Endothelial cell of umbilical vein (primary cell): ENCODE measurements at regions not wholly inside any gene's neighbourhood (a gene's known extent, or its start where the extent isn't known, plus 50 kb on each side); places are given as distances from the start of the nearest gene placed in this dataset.

ENCODE experiments used
- BruUV-seq: library from RNA; stranded (reverse); fragments of 400-500 nt; replicated peaks from 2 replicates; lab custom pipeline; 2021; lab: Mats Ljungman, UMichigan
- CTCF ChIA-PET: fragments of 300-600, 350-600 bp; sonication (Branson Sonifier 250); formaldehyde crosslinking; loops from one replicate; lab custom pipeline; 2021; ENCODE audit warnings: antibody characterized with exemption, inconsistent platforms; lab: Charles Lee
- POLR2A ChIA-PET: fragments of 300-600, 350-600 bp; sonication (Branson Sonifier 250); formaldehyde crosslinking; loops from one replicate; lab custom pipeline; 2021; ENCODE audit warnings: antibody characterized with exemption, inconsistent platforms; lab: Charles Lee
- DNase-seq: peaks from one replicate; pipeline ENCODE4 v3.0.0-alpha.2; 2011; ENCODE audit warnings: low read depth, low spot score
- FAIRE-seq: peaks from 2 replicates; lab custom pipeline; 2011; peaks lifted over from hg19 to GRCh38; lab: Jason Lieb, UNC
- H2AFZ ChIP-seq: 2 replicates; pipeline ENCODE4 v1.6.0; 2012; ENCODE audit warnings: low read depth, low read length, control low read depth, inconsistent platforms
- H3K27ac ChIP-seq: 2 replicates; pipeline ENCODE4 v1.5.1; 2011; ENCODE audit warnings: low read depth, mild to moderate bottlenecking, control low read depth, low read length, moderate library complexity; ENCODE audit not compliant: insufficient read depth
- H3K27me3 ChIP-seq, 2 experiments: 2 replicates each; pipeline versions ENCODE4 v1.6.0 to v1.6.1; 2011; ENCODE audit warnings: low read length in 2 of 2, mixed read lengths in 1 of 2; ENCODE audit not compliant: control insufficient read depth in 2 of 2, insufficient read depth in 2 of 2
- H3K36me3 ChIP-seq, 2 experiments: 2 replicates in 1 of 2; 3 replicates in 1 of 2; pipeline ENCODE4 v1.5.1; 2011; ENCODE audit warnings: low read length in 2 of 2, mild to moderate bottlenecking in 1 of 2, moderate library complexity in 1 of 2; ENCODE audit not compliant: control insufficient read depth in 2 of 2, insufficient read depth in 2 of 2; ENCODE audit errors: extremely low read depth in 1 of 2
- H3K4me1 ChIP-seq: 3 replicates; pipeline ENCODE4 v1.5.1; 2011; ENCODE audit warnings: mild to moderate bottlenecking, low read length; ENCODE audit not compliant: control insufficient read depth, insufficient read depth; ENCODE audit errors: extremely low read depth
- H3K4me2 ChIP-seq: 2 replicates; pipeline ENCODE4 v1.6.1; 2011; ENCODE audit warnings: low read length, control low read depth, mixed read lengths; ENCODE audit not compliant: insufficient read depth
- H3K4me3 ChIP-seq, 3 experiments: fragments of 200-600 bp in 1 of 3; sonication (generic), shearing (Covaris generic) in 1 of 3; replicated peaks in 1 of 3; 2 replicates each; pipeline ENCODE4 v1.5.1; 2011 to 2016; ENCODE audit warnings: control low read depth in 3 of 3, low read length in 3 of 3, mild to moderate bottlenecking in 2 of 3, inconsistent platforms in 1 of 3, low read depth in 1 of 3, moderate library complexity in 1 of 3; ENCODE audit not compliant: insufficient read depth in 1 of 3
- H3K79me2 ChIP-seq: 2 replicates; pipeline ENCODE4 v1.6.0; 2012; ENCODE audit warnings: low read length, inconsistent platforms; ENCODE audit not compliant: control insufficient read depth, insufficient read depth
- H3K9ac ChIP-seq: replicated peaks from 2 replicates; pipeline ENCODE3; 2011; ENCODE audit warnings: low read length, control low read depth; ENCODE audit not compliant: insufficient read depth; ENCODE audit errors: extremely low read depth
- H3K9me1 ChIP-seq: replicated peaks from 3 replicates; pipeline ENCODE4 v1.6.0; 2011; ENCODE audit warnings: mild to moderate bottlenecking, low read length; ENCODE audit not compliant: control insufficient read depth, insufficient read depth; ENCODE audit errors: extremely low read depth
- H3K9me3 ChIP-seq: replicated peaks from 2 replicates; pipeline ENCODE4 v1.5.1; 2012; ENCODE audit warnings: low read length, inconsistent platforms; ENCODE audit not compliant: control insufficient read depth, insufficient read depth
- H4K20me1 ChIP-seq: replicated peaks from 2 replicates; pipeline ENCODE3; 2011; ENCODE audit warnings: mild to moderate bottlenecking, low read length; ENCODE audit not compliant: control insufficient read depth, insufficient read depth; ENCODE audit errors: extremely low read depth
- EZH2 ChIP-seq: IDR thresholded peaks from 2 replicates; pipeline ENCODE4 v1.6.1; 2012; ENCODE audit warnings: borderline replicate concordance, low read depth, mild to moderate bottlenecking, moderate library complexity, low read length, inconsistent platforms; ENCODE audit not compliant: severe bottlenecking
- FOS ChIP-seq: IDR thresholded peaks from 2 replicates; pipeline ENCODE4 v1.6.1; 2011; ENCODE audit warnings: mild to moderate bottlenecking, low read length, moderate library complexity, borderline replicate concordance; ENCODE audit not compliant: insufficient read depth
- GATA2 ChIP-seq: IDR thresholded peaks from 2 replicates; pipeline ENCODE4 v1.7.0; 2011; ENCODE audit warnings: low read depth, mild to moderate bottlenecking, moderate library complexity, mixed read lengths, low read length; ENCODE audit not compliant: insufficient read length, insufficient read depth
- JUN ChIP-seq: IDR thresholded peaks from 2 replicates; pipeline ENCODE4 v1.6.1; 2011; ENCODE audit warnings: borderline replicate concordance, low read depth; ENCODE audit not compliant: insufficient read length, insufficient read depth
- MYC ChIP-seq: IDR thresholded peaks from one replicate; pipeline ENCODE4 v1.6.1; 2011; ENCODE audit warnings: mild to moderate bottlenecking, low read depth, low read length
- POLR2A ChIP-seq: IDR thresholded peaks from 2 replicates; pipeline ENCODE4 v1.6.1; 2012; ENCODE audit warnings: low read depth, mild to moderate bottlenecking, control low read depth, low read length
- POLR2AphosphoS5 ChIP-seq: IDR thresholded peaks from 2 replicates; pipeline ENCODE4 v1.6.1; 2012; ENCODE audit warnings: low read depth, mild to moderate bottlenecking, control low read depth, low read length, moderate library complexity; ENCODE audit not compliant: insufficient read depth
- dilution Hi-C: fragments of 300-500 bp; cut with MboI; formaldehyde crosslinking; loops from one replicate; pipeline ENCODE4 v1.15.0; 2019; ENCODE audit warnings: low sequenced_read_pairs; ENCODE audit not compliant: extremely low pct_ligation_motif_present
- intact Hi-C: fragments of 100-400 bp; cut with micrococcal nuclease; formaldehyde crosslinking; loops from one replicate; pipeline ENCODE4 v1.10.0; 2022
- TF ChIP-seq, protein P1 (sequence below), 2 donors: IDR thresholded peaks; 1 replicate in 1 of 2; 2 replicates in 1 of 2; pipeline ENCODE4 v1.5.1; 2011; ENCODE audit warnings: low read length in 2 of 2, mild to moderate bottlenecking in 2 of 2, moderate library complexity in 2 of 2, control low read depth in 1 of 2, inconsistent platforms in 1 of 2, low read depth in 1 of 2; ENCODE audit not compliant: insufficient read depth in 1 of 2; ENCODE audit errors: extremely low read depth in 1 of 2
- TF ChIP-seq, protein P2 (sequence below): IDR thresholded peaks from 2 replicates; pipeline ENCODE4 v1.6.1; 2011; ENCODE audit not compliant: insufficient read depth, insufficient read length

DNA sequence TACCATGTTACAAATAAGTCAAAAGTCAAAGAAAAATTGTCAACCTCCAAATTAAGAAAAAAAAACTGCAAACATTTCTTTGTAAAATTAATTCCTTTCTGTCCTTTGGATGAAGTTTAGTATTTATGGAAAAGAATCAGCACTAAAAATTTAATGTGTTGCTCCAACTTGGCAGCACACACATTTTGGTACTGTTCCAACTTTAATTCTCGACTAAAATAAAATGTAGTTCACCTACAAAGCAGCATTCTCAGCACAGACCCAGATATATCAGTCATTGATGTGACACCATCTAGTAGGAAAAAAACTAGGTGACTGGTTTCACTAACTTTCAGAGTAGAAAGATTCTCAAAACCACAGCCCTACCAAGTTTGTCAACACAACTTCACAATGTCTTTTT, 131.7 kb upstream of the ROBO2 start:
- dilution Hi-C loops (no loop called here), intact Hi-C loops (no loop called here)
- no peaks in the 10 kb centered on the region for H4K20me1 ChIP-seq
- POLR2A ChIA-PET: no interaction called here
- H3K4me2 ChIP-seq: no peak overlapping the region
- CTCF ChIA-PET: no interaction called here
- no TSS peak for BruUV-seq
- H3K79me2 ChIP-seq: no peaks in the 10 kb centered on the region
- H2AFZ ChIP-seq: no peak overlapping the region
- no peaks in the 10 kb centered on the region for H3K27me3 ChIP-seq
- H3K36me3 ChIP-seq: no peaks in the 10 kb centered on the region
- DNase-seq (no peak), FAIRE-seq (no peak)
- H3K9ac ChIP-seq: no peak overlapping the region
- H3K4me3 ChIP-seq: no peak overlapping the region
- H3K9me3 ChIP-seq: no peaks in the 10 kb centered on the region
- H3K9me1 ChIP-seq: no peaks in the 10 kb centered on the region
- TF ChIP-seq GATA2: no peak
- TF ChIP-seq, protein P1, sequence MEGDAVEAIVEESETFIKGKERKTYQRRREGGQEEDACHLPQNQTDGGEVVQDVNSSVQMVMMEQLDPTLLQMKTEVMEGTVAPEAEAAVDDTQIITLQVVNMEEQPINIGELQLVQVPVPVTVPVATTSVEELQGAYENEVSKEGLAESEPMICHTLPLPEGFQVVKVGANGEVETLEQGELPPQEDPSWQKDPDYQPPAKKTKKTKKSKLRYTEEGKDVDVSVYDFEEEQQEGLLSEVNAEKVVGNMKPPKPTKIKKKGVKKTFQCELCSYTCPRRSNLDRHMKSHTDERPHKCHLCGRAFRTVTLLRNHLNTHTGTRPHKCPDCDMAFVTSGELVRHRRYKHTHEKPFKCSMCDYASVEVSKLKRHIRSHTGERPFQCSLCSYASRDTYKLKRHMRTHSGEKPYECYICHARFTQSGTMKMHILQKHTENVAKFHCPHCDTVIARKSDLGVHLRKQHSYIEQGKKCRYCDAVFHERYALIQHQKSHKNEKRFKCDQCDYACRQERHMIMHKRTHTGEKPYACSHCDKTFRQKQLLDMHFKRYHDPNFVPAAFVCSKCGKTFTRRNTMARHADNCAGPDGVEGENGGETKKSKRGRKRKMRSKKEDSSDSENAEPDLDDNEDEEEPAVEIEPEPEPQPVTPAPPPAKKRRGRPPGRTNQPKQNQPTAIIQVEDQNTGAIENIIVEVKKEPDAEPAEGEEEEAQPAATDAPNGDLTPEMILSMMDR (IDR thresholded peaks at IDR 0.05; ENCODE audit: extremely low read depth in 1 of 2, insufficient read depth in 1 of 2, low read depth in 1 of 2, low read length in 2 of 2): no peak
- no peak for TF ChIP-seq POLR2AphosphoS5
- TF ChIP-seq, protein P2, sequence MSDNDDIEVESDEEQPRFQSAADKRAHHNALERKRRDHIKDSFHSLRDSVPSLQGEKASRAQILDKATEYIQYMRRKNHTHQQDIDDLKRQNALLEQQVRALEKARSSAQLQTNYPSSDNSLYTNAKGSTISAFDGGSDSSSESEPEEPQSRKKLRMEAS: no peak
- no peak for TF ChIP-seq EZH2
- TF ChIP-seq JUN: no peak
- TF ChIP-seq POLR2A: no peak
- no peak for TF ChIP-seq FOS
- no peak for TF ChIP-seq MYC
- H3K4me1 ChIP-seq: no peaks in the 10 kb centered on the region
- no peak overlapping the region for H3K27ac ChIP-seq
